ENCODE measurements at regions not wholly inside any gene's neighbourhood (a gene's known extent, or its start where the extent isn't known, plus 50 kb on each side); places are given as distances from the start of the nearest gene placed in this dataset.
"Not testable (repeated sequence)": the region's sequence is repeated elsewhere in the genome, so short reads cannot be mapped to it uniquely, and the experiment has no call there.

- Histone ChIP-seq H4K20me1 (ENCODE audit: insufficient read depth, low read length) (no peaks in the 10 kb centered on the region), H2AFZ (ENCODE audit: low read length) (no peak overlapping the region), H3K4me3 (ENCODE audit: low read length) (no peak overlapping the region), H3K79me2 (ENCODE audit: low read length) (no peaks in the 10 kb centered on the region), H3K4me1 (ENCODE audit: low read length) (no peaks in the 10 kb centered on the region), H3K9ac (ENCODE audit: low read length) (no peak overlapping the region), H3K27me3 (replicated peaks; ENCODE audit: insufficient read depth, low read length) (no peaks in the 10 kb centered on the region), H3F3A (ENCODE audit: insufficient read depth, low read length) (no peaks in the 10 kb centered on the region), H3K9me2 (replicated peaks; ENCODE audit: insufficient read depth, low read length) (no peaks in the 10 kb centered on the region), H3K27ac (ENCODE audit: low read length) (no peak overlapping the region), H3K9me3 (replicated peaks; ENCODE audit: insufficient read depth, low read length) (no peaks in the 10 kb centered on the region), H3K36me3 (replicated peaks; ENCODE audit: insufficient read depth, low read length) (no peaks in the 10 kb centered on the region), H3K4me2 (ENCODE audit: low read depth, low read length) (no peak overlapping the region)
- DNase-seq = no peak
- TF ChIP-seq EZH2phosphoT487 (IDR thresholded peaks at IDR 0.05; ENCODE audit: low read length) = no peak
- no peak for TF ChIP-seq EZH2 (optimal IDR thresholded peaks at IDR 0.05; ENCODE audit: low read depth, low read length)
- TF ChIP-seq CTCF (IDR thresholded peaks at IDR 0.05; ENCODE audit: low read length) = no peak
Observed at GRCh38 chr2:123670286-123670685, 354.8 kb upstream of the CNTNAP5 start.

- not testable (repeated sequence) for H2AFZ ChIP-seq (ENCODE audit: low read length); H3K4me2 ChIP-seq (ENCODE audit: low read depth, low read length); H3K4me3 ChIP-seq (ENCODE audit: low read length); H3K9ac ChIP-seq (ENCODE audit: low read length); H3F3A ChIP-seq (ENCODE audit: insufficient read depth, low read length); H3K36me3 ChIP-seq (replicated peaks; ENCODE audit: insufficient read depth, low read length); DNase-seq; H3K27ac ChIP-seq (ENCODE audit: low read length); H3K9me3 ChIP-seq (replicated peaks; ENCODE audit: insufficient read depth, low read length); H3K9me2 ChIP-seq (replicated peaks; ENCODE audit: insufficient read depth, low read length); H3K4me1 ChIP-seq (ENCODE audit: low read length); H3K79me2 ChIP-seq (ENCODE audit: low read length); H4K20me1 ChIP-seq (ENCODE audit: insufficient read depth, low read length); H3K27me3 ChIP-seq (replicated peaks; ENCODE audit: insufficient read depth, low read length)
Observed at GRCh38 chr2:123683797-123684196, 341.3 kb upstream of the CNTNAP5 start.

- Histone ChIP-seq H3K79me2 (ENCODE audit: low read length) (no peaks in the 10 kb centered on the region), H3K4me1 (ENCODE audit: low read length) (no peaks in the 10 kb centered on the region), H3K4me3 (ENCODE audit: low read length) (no peak overlapping the region), H3K9me2 (replicated peaks; ENCODE audit: insufficient read depth, low read length) (no peaks in the 10 kb centered on the region), H3K4me2 (ENCODE audit: low read depth, low read length) (no peak overlapping the region), H3K9me3 (replicated peaks; ENCODE audit: insufficient read depth, low read length) (no peaks in the 10 kb centered on the region), H2AFZ (ENCODE audit: low read length) (no peak overlapping the region), H3K27me3 (replicated peaks; ENCODE audit: insufficient read depth, low read length) (no peaks in the 10 kb centered on the region), H3K27ac (ENCODE audit: low read length) (no peak overlapping the region), H3K9ac (ENCODE audit: low read length) (no peak overlapping the region), H3K36me3 (replicated peaks; ENCODE audit: insufficient read depth, low read length) (no peaks in the 10 kb centered on the region), H4K20me1 (ENCODE audit: insufficient read depth, low read length) (no peaks in the 10 kb centered on the region), H3F3A (ENCODE audit: insufficient read depth, low read length) (no peaks in the 10 kb centered on the region)
- TF ChIP-seq CTCF (IDR thresholded peaks at IDR 0.05; ENCODE audit: low read length) (no peak), EZH2 (optimal IDR thresholded peaks at IDR 0.05; ENCODE audit: low read depth, low read length) (no peak), EZH2phosphoT487 (IDR thresholded peaks at IDR 0.05; ENCODE audit: low read length) (no peak)
- DNase-seq = no peak
Observed at GRCh38 chr2:123687064-123687463, 338.0 kb upstream of the CNTNAP5 start.

- H3K4me2 ChIP-seq (ENCODE audit: low read depth, low read length) = no peak overlapping the region
- DNase-seq = no peak
- H3K9me3 ChIP-seq (replicated peaks; ENCODE audit: insufficient read depth, low read length) = no peaks in the 10 kb centered on the region
Observed at GRCh38 chr2:123688231-123688940, 336.7 kb upstream of the CNTNAP5 start.

More at GRCh38 chr2:123688231-123688940, 336.7 kb upstream of the CNTNAP5 start:
- no peaks in the 10 kb centered on the region for H3K36me3 ChIP-seq (replicated peaks; ENCODE audit: insufficient read depth, low read length)
- H4K20me1 ChIP-seq (ENCODE audit: insufficient read depth, low read length) = no peaks in the 10 kb centered on the region
- no peak overlapping the region for H2AFZ ChIP-seq (ENCODE audit: low read length)
- H3F3A ChIP-seq (ENCODE audit: insufficient read depth, low read length) = no peaks in the 10 kb centered on the region
- no peak for TF ChIP-seq CTCF (IDR thresholded peaks at IDR 0.05; ENCODE audit: low read length)
- no peak for TF ChIP-seq EZH2phosphoT487 (IDR thresholded peaks at IDR 0.05; ENCODE audit: low read length)
- no peak for TF ChIP-seq EZH2 (optimal IDR thresholded peaks at IDR 0.05; ENCODE audit: low read depth, low read length)
- no peaks in the 10 kb centered on the region for H3K79me2 ChIP-seq (ENCODE audit: low read length)
- H3K9me2 ChIP-seq (replicated peaks; ENCODE audit: insufficient read depth, low read length) = no peaks in the 10 kb centered on the region
- H3K9ac ChIP-seq (ENCODE audit: low read length) = no peak overlapping the region
- no peaks in the 10 kb centered on the region for H3K4me1 ChIP-seq (ENCODE audit: low read length)
- H3K4me3 ChIP-seq (ENCODE audit: low read length) = no peak overlapping the region
- no peak overlapping the region for H3K27ac ChIP-seq (ENCODE audit: low read length)
- H3K27me3 ChIP-seq (replicated peaks; ENCODE audit: insufficient read depth, low read length) = no peaks in the 10 kb centered on the region
